BJ (cell line): ENCODE measurements at regions not wholly inside any gene's neighbourhood (a gene's known extent, or its start where the extent isn't known, plus 50 kb on each side); places are given as distances from the start of the nearest gene placed in this dataset.
"Not testable (repeated sequence)": the region's sequence is repeated elsewhere in the genome, so short reads cannot be mapped to it uniquely, and the experiment has no call there.

ENCODE experiments used
- CTCF ChIA-PET: fragments of 350-600 bp; formaldehyde crosslinking; extraction: SDS; loops from one replicate; lab custom pipeline; 2021; ENCODE audit warnings: antibody characterized with exemption, inconsistent platforms; lab: Yijun Ruan, JAX
- POLR2A ChIA-PET: fragments of 300-600 bp; sonication (Branson Sonifier 250); formaldehyde crosslinking; extraction: SDS; loops from one replicate; lab custom pipeline; 2021; ENCODE audit warnings: antibody characterized with exemption; lab: Charles Lee
- DNase-seq: peaks from one replicate; pipeline ENCODE4 v3.0.0-alpha.2; 2011; ENCODE audit warnings: low read depth
- H3K27me3 ChIP-seq: 2 replicates; pipeline ENCODE4 v1.6.0; 2011; ENCODE audit warnings: low read length; ENCODE audit not compliant: control insufficient read depth, insufficient read depth
- H3K36me3 ChIP-seq: 2 replicates; pipeline ENCODE4 v1.5.1; 2011; ENCODE audit warnings: low read length; ENCODE audit not compliant: control insufficient read depth, insufficient read depth
- H3K4me3 ChIP-seq: 2 replicates; pipeline ENCODE4 v1.5.1; 2011; ENCODE audit warnings: low read depth, mild to moderate bottlenecking, control low read depth, low read length
- TF ChIP-seq, protein P1 (sequence below): IDR thresholded peaks from 2 replicates; pipeline ENCODE4 v1.5.1; 2011; ENCODE audit warnings: low read depth, mild to moderate bottlenecking, control low read depth, inconsistent platforms, low read length, moderate library complexity; ENCODE audit not compliant: insufficient read depth

DNA sequence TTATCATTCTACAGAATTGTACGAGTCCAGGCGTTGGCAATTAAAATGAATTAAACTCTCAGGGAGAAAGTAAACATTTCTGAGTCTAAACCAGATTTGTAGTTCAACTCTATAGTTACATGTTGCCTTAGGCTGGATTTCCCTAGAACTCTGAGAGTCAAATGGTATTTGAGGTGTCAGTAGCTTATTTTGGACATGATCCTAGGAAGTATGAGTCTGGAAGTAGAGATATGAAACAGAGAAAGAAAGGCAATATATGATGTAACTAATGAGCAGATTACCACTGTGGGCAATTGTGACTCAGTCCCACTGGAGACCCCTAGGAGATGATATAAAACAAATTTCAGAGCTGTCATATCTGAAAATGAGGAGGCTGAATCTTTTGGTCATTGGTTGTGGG is 199.1 kb upstream of the UBE2E3 start:
- ChIA-PET CTCF (interaction anchor here (0.6 to 1.3 kb wide), 3 partner anchors 9 to 169 kb away, joined by 3 to 4 read pairs (median 4); no protein-coding TSS in a partner anchor), POLR2A (no interaction called here)
- no peak for DNase-seq
- no peaks in the 10 kb centered on the region for H3K27me3 ChIP-seq
- TF ChIP-seq, protein P1, sequence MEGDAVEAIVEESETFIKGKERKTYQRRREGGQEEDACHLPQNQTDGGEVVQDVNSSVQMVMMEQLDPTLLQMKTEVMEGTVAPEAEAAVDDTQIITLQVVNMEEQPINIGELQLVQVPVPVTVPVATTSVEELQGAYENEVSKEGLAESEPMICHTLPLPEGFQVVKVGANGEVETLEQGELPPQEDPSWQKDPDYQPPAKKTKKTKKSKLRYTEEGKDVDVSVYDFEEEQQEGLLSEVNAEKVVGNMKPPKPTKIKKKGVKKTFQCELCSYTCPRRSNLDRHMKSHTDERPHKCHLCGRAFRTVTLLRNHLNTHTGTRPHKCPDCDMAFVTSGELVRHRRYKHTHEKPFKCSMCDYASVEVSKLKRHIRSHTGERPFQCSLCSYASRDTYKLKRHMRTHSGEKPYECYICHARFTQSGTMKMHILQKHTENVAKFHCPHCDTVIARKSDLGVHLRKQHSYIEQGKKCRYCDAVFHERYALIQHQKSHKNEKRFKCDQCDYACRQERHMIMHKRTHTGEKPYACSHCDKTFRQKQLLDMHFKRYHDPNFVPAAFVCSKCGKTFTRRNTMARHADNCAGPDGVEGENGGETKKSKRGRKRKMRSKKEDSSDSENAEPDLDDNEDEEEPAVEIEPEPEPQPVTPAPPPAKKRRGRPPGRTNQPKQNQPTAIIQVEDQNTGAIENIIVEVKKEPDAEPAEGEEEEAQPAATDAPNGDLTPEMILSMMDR = no peak
- no peak overlapping the region for H3K4me3 ChIP-seq
- H3K36me3 ChIP-seq = no peaks in the 10 kb centered on the region

DNA sequence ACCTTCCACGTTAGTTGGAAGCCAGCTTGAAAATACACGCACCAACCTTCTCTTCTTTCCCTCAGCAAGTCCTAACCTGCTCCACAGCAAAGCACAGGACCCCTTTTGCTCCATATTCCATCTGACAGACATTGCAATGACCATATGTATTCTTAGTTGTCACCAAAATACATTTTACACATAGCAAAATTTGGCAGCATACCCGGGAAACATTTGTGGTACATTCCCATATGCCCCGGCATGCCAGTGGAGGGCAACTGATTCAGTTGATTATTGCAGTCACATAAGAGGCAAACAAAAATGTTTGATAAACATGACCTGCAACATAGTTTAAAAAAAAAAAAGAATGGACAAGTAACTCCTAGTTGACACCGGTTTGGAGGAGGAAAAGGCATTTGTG is 202.1 kb upstream of the UBE2E3 start:
- Histone ChIP-seq H3K27me3 (no peaks in the 10 kb centered on the region), H3K4me3 (no peak overlapping the region)

DNA sequence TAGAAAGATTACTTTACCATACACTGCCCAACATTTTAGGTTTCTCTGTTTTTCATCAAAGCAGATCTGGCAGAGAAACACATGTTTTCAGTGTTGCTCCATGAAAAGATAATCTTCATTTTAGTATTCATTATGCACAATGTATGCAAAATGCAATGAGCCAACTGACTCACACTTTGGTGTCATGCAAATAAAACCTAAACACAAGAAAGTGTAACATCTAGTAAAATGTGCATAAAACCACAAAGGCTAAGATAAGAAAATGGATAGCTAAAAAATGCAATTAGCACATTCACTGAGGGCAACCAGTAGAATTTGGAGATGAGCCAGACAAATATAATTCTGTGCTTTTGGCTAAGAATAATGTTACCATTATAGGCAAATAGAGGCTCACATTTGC is 203.5 kb upstream of the UBE2E3 start:
- ChIA-PET POLR2A (no interaction called here), CTCF (no interaction called here)
- Histone ChIP-seq H3K27me3 (no peaks in the 10 kb centered on the region), H3K36me3 (no peaks in the 10 kb centered on the region), H3K4me3 (no peak overlapping the region)
- TF ChIP-seq, protein P1 = no peak
- DNase-seq = no peak

More for the DNA sequence above, 202.1 kb upstream of the UBE2E3 start:
- TF ChIP-seq, protein P1 = no peak
- POLR2A ChIA-PET = no interaction called here
- CTCF ChIA-PET = interaction anchor here (0.7 kb wide), 1 partner anchor 237 kb away, joined by 3 read pairs; no protein-coding TSS in a partner anchor
- H3K36me3 ChIP-seq = no peaks in the 10 kb centered on the region
- DNase-seq = no peak

DNA sequence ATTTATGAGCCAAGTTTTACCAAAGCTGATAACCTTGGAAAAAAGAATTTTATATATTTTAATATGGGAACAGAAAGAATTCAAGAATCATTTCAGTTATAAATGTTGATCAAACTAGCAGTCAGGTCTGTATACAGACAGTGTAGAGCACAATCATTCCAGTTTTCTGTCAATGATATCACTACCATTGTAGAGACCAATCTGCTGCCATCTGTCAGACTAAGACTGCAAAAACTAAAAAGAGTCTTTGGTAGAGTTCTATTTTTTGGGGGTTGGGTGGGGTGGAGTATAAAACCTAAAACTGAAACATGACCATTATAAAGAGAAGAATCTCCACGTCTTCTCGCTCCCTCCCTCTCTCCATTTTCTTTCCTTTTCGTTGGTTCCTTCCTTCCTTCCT is 204.7 kb upstream of the UBE2E3 start:
- ChIA-PET CTCF (no interaction called here), POLR2A (no interaction called here)

DNA sequence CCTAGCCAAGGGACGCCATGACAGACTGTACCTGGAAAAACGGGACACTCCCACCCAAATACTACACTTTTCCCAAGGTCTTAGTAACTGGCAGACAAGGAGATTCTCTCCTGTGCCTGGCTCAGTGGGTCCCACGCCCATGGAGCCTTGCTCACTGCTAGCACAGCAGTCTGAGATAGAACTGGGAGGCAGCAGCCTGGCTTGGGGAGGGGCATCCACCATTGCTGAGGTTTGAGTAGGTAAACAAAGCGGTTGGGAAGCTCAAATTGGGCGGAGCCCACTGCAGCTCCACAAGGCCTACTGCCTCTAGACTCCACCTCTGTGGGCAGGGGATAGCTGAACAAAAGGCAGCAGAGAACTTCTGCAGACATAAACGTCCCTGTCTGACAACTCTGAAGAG is 215.1 kb upstream of the UBE2E3 start:
- CTCF ChIA-PET = interaction anchor here (1.0 kb wide), 1 partner anchor 16 kb away, joined by 4 read pairs; no protein-coding TSS in a partner anchor
- H3K36me3 ChIP-seq, H3K27me3 ChIP-seq, H3K4me3 ChIP-seq, POLR2A ChIA-PET, DNase-seq: not testable (repeated sequence)

More for the DNA sequence above, 204.7 kb upstream of the UBE2E3 start:
- Histone ChIP-seq H3K36me3 (no peaks in the 10 kb centered on the region), H3K4me3 (no peak overlapping the region), H3K27me3 (no peaks in the 10 kb centered on the region)
- TF ChIP-seq, protein P1 = no peak
- DNase-seq = no peak
